Tibial artery (tissue), 4 donors: ENCODE measurements at regions not wholly inside any gene's neighbourhood (a gene's known extent, or its start where the extent isn't known, plus 50 kb on each side); places are given as distances from the start of the nearest gene placed in this dataset.

ENCODE experiments used
- DNase-seq, 2 donors: peaks; one replicate each; pipeline ENCODE4 v3.0.0-alpha.2; 2019
- H3K27ac ChIP-seq, 2 donors: fragments of 200-600 bp; sonication (generic) in 1 of 2; 1 replicate in 1 of 2; 2 replicates in 1 of 2; pipeline ENCODE4 v1.5.1; 2018 to 2019; ENCODE audit warnings: mild to moderate bottlenecking in 1 of 2
- H3K27me3 ChIP-seq, 2 donors: fragments of 200-600 bp; sonication (generic) in 1 of 2; one replicate each; pipeline versions ENCODE4 v1.5.1 to v1.6.0; 2016 to 2019
- H3K36me3 ChIP-seq, 3 donors: fragments of 200-600 bp; sonication (generic) in 2 of 3; one replicate each; pipeline ENCODE4 v1.5.1; 2016 to 2019; ENCODE audit warnings: mild to moderate bottlenecking in 2 of 3
- H3K4me1 ChIP-seq, 4 donors: fragments of 200-600 bp; sonication (generic) in 2 of 4; 1 replicate in 3 of 4; 2 replicates in 1 of 4; pipeline ENCODE4 v1.5.1; 2016 to 2019
- H3K4me3 ChIP-seq, 2 donors: fragments of 200-600 bp; sonication (generic) in 1 of 2; 1 replicate in 1 of 2; 2 replicates in 1 of 2; pipeline ENCODE4 v1.5.1; 2018 to 2019; ENCODE audit warnings: mild to moderate bottlenecking in 2 of 2
- H3K9me3 ChIP-seq, 3 donors: fragments of 200-600 bp; sonication (generic) in 1 of 3; one replicate each; pipeline ENCODE4 v1.5.1; 2016 to 2019
- CTCF ChIP-seq, 2 experiments: fragments of 200-600 bp in 1 of 2; fragments of 450-650 bp in 1 of 2; IDR thresholded peaks; one replicate each; pipeline ENCODE4 v1.5.1; 2017 to 2019; ENCODE audit warnings: antibody characterized with exemption in 2 of 2, mild to moderate bottlenecking in 1 of 2, moderate library complexity in 1 of 2
- intact Hi-C: fragments of 100-400 bp; cut with DNase I; formaldehyde crosslinking; loops from one replicate; pipeline ENCODE4 v1.15.0; 2023; ENCODE audit warnings: low total_unique reads

- no peaks in the 10 kb centered on the region for H3K9me3 ChIP-seq
- H3K27ac ChIP-seq = no peak overlapping the region
- no peak overlapping the region for H3K4me3 ChIP-seq
- H3K4me1 ChIP-seq = no peaks in the 10 kb centered on the region
- no peak for DNase-seq
- no peaks in the 10 kb centered on the region for H3K36me3 ChIP-seq
- TF ChIP-seq CTCF (IDR thresholded peaks at IDR 0.05) = no peak
- intact Hi-C loops = no loop called here
- no peaks in the 10 kb centered on the region for H3K27me3 ChIP-seq
Observed at GRCh38 chr6:47400581-47400980, 77.0 kb upstream of the CD2AP start.

- no peaks in the 10 kb centered on the region for H3K36me3 ChIP-seq
- DNase-seq = no peak
- H3K27me3 ChIP-seq = no peaks in the 10 kb centered on the region
- H3K4me3 ChIP-seq = no peak overlapping the region
- no peaks in the 10 kb centered on the region for H3K4me1 ChIP-seq
- no peaks in the 10 kb centered on the region for H3K9me3 ChIP-seq
- intact Hi-C loops = no loop called here
- TF ChIP-seq CTCF (IDR thresholded peaks at IDR 0.05) = no peak
- H3K27ac ChIP-seq = no peak overlapping the region
Observed at GRCh38 chr6:47402081-47402480, 75.5 kb upstream of the CD2AP start.

- Histone ChIP-seq H3K4me1 (peaks cover 0 to 8% (median 0%) of the 10 kb centered on the region in 4 donors), H3K36me3 (no peaks in the 10 kb centered on the region), H3K9me3 (no peaks in the 10 kb centered on the region), H3K27ac (no peak overlapping the region), H3K4me3 (no peak overlapping the region), H3K27me3 (no peaks in the 10 kb centered on the region)
- DNase-seq = no peak
- intact Hi-C loops = no loop called here
- TF ChIP-seq CTCF (IDR thresholded peaks at IDR 0.05) = no peak
Observed at GRCh38 chr6:47403056-47403455, 74.5 kb upstream of the CD2AP start.

GRCh38 chr6:47403801-47404200 is 73.8 kb upstream of the CD2AP start:
- intact Hi-C loops = no loop called here
- H3K36me3 ChIP-seq = no peaks in the 10 kb centered on the region
- H3K9me3 ChIP-seq = no peaks in the 10 kb centered on the region
- no peaks in the 10 kb centered on the region for H3K27me3 ChIP-seq
- H3K4me3 ChIP-seq = no peak overlapping the region
- H3K4me1 ChIP-seq = peaks cover 0 to 10% (median 0%) of the 10 kb centered on the region in 4 donors
- no peak overlapping the region for H3K27ac ChIP-seq
- no peak for DNase-seq
- no peak for TF ChIP-seq CTCF (IDR thresholded peaks at IDR 0.05)

- H3K27ac ChIP-seq = no peak overlapping the region
- intact Hi-C loops = no loop called here
Observed at GRCh38 chr6:47404435-47404834, 73.2 kb upstream of the CD2AP start.

More at GRCh38 chr6:47404435-47404834, 73.2 kb upstream of the CD2AP start:
- Histone ChIP-seq H3K27me3 (no peaks in the 10 kb centered on the region), H3K9me3 (no peaks in the 10 kb centered on the region), H3K36me3 (no peaks in the 10 kb centered on the region), H3K4me1 (peaks cover 0 to 10% (median 0%) of the 10 kb centered on the region in 4 donors), H3K4me3 (no peak overlapping the region)
- no peak for DNase-seq
- TF ChIP-seq CTCF (IDR thresholded peaks at IDR 0.05) = no peak
